ENCODE measurements at regions not wholly inside any gene's neighbourhood (a gene's known extent, or its start where the extent isn't known, plus 50 kb on each side); places are given as distances from the start of the nearest gene placed in this dataset.

- no peak for DNase-seq (ENCODE audit: low read depth)
- no peak for TF ChIP-seq POLR2A (IDR thresholded peaks at IDR 0.05; ENCODE audit: extremely low read depth, insufficient read length)
- TF ChIP-seq, protein P1, sequence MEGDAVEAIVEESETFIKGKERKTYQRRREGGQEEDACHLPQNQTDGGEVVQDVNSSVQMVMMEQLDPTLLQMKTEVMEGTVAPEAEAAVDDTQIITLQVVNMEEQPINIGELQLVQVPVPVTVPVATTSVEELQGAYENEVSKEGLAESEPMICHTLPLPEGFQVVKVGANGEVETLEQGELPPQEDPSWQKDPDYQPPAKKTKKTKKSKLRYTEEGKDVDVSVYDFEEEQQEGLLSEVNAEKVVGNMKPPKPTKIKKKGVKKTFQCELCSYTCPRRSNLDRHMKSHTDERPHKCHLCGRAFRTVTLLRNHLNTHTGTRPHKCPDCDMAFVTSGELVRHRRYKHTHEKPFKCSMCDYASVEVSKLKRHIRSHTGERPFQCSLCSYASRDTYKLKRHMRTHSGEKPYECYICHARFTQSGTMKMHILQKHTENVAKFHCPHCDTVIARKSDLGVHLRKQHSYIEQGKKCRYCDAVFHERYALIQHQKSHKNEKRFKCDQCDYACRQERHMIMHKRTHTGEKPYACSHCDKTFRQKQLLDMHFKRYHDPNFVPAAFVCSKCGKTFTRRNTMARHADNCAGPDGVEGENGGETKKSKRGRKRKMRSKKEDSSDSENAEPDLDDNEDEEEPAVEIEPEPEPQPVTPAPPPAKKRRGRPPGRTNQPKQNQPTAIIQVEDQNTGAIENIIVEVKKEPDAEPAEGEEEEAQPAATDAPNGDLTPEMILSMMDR (IDR thresholded peaks at IDR 0.05; ENCODE audit: low read depth, low read length), result no peak
- TF ChIP-seq, protein P2, sequence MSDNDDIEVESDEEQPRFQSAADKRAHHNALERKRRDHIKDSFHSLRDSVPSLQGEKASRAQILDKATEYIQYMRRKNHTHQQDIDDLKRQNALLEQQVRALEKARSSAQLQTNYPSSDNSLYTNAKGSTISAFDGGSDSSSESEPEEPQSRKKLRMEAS (IDR thresholded peaks at IDR 0.05; ENCODE audit: low read depth, low read length), result no peak
- TF ChIP-seq MYC (IDR thresholded peaks at IDR 0.05; ENCODE audit: low read depth, low read length), result no peak
- H3K4me3 ChIP-seq (ENCODE audit: low read depth, low read length), result no peak overlapping the region
Measured at GRCh38 chr13:99630269-99630898, 129.1 kb downstream of the TM9SF2 start.

DNA sequence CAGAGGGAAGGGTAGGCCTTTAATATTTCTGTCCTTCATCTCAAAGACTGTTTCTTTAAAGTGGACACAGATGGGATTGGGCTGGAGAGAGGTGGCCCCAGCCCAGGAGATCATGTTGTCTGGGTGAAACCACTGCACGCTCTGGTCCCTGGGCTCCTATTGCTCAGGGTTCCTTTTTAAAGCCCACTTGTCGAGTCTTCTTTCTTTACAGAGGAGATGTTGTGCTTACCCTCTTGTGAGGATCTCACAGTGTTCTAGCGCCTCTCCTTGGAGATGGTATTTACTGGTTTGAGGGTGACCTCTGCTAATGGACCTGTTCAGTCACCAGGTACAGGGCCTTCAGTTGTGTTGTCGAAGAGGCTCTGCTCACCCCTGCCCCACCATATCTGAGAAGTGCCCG is 128.4 kb downstream of the TM9SF2 start:
- TF ChIP-seq MYC (IDR thresholded peaks at IDR 0.05; ENCODE audit: low read depth, low read length) (no peak), POLR2A (IDR thresholded peaks at IDR 0.05; ENCODE audit: extremely low read depth, insufficient read length) (no peak)
- TF ChIP-seq, protein P1 (IDR thresholded peaks at IDR 0.05; ENCODE audit: low read depth, low read length), result no peak
- H3K4me3 ChIP-seq (ENCODE audit: low read depth, low read length), result no peak overlapping the region
- no peak for DNase-seq (ENCODE audit: low read depth)

DNA sequence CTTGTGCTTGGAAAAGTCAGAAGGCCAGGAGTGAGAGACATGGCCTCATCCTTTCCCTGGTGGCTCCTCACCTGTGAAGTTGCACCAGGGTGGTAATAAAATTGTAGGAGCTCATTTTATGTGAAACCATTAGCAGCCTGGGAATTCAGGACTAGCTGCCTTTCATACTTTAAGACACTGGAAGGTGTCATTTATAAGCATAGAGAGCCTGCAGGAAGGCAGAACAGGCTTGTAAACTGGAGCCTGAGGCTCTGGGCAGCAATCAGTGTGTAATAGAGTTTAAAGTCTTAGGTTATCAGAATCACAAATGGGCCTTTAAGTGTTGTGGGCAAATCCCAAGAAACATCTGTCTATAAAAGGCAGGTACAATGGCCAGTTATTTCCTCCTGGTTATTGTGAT is 127.2 kb downstream of the TM9SF2 start:
- DNase-seq (ENCODE audit: low read depth), result no peak
- TF ChIP-seq, protein P2 (IDR thresholded peaks at IDR 0.05; ENCODE audit: low read depth, low read length), result no peak
- no peak for TF ChIP-seq MYC (IDR thresholded peaks at IDR 0.05; ENCODE audit: low read depth, low read length)
- no peak for TF ChIP-seq POLR2A (IDR thresholded peaks at IDR 0.05; ENCODE audit: extremely low read depth, insufficient read length)
- TF ChIP-seq, protein P1 (IDR thresholded peaks at IDR 0.05; ENCODE audit: low read depth, low read length), result no peak
- H3K4me3 ChIP-seq (ENCODE audit: low read depth, low read length), result no peak overlapping the region

- TF ChIP-seq, protein P2 (IDR thresholded peaks at IDR 0.05; ENCODE audit: low read depth, low read length), result no peak
- TF ChIP-seq MYC (IDR thresholded peaks at IDR 0.05; ENCODE audit: low read depth, low read length) (no peak), POLR2A (IDR thresholded peaks at IDR 0.05; ENCODE audit: extremely low read depth, insufficient read length) (no peak)
- TF ChIP-seq, protein P1 (IDR thresholded peaks at IDR 0.05; ENCODE audit: low read depth, low read length), result no peak
- no peak overlapping the region for H3K4me3 ChIP-seq (ENCODE audit: low read depth, low read length)
- DNase-seq (ENCODE audit: low read depth), result no peak
Measured at GRCh38 chr13:99626461-99627082, 125.3 kb downstream of the TM9SF2 start.

- no peak for DNase-seq (ENCODE audit: low read depth)
- H3K4me3 ChIP-seq (ENCODE audit: low read depth, low read length), result no peak overlapping the region
- TF ChIP-seq POLR2A (IDR thresholded peaks at IDR 0.05; ENCODE audit: extremely low read depth, insufficient read length) (no peak), MYC (IDR thresholded peaks at IDR 0.05; ENCODE audit: low read depth, low read length) (no peak)
Measured at GRCh38 chr13:99624936-99625540, 123.8 kb downstream of the TM9SF2 start.

DNA sequence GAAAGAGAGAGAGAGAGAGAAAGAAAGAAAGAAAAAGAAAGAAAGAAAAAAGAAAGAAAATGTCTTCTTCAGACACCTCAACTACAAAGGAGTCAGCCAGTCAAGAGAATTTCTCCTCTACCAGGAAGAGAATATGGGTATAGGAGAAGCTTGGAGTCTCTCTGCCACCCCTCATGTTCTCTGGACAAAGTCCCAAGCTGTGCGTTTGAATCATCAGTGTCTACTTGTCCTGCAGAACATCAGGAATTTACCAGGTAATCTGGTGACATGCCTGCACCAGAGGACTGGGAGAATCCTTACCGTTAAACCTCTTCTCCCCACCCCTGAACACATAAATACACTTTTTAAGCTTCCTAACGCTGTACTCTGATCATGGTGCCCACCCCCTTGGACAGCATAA is 119.5 kb downstream of the TM9SF2 start:
- TF ChIP-seq, protein P2 (IDR thresholded peaks at IDR 0.05; ENCODE audit: low read depth, low read length), result no peak
- TF ChIP-seq POLR2A (IDR thresholded peaks at IDR 0.05; ENCODE audit: extremely low read depth, insufficient read length) (no peak), MYC (IDR thresholded peaks at IDR 0.05; ENCODE audit: low read depth, low read length) (no peak)
- TF ChIP-seq, protein P1 (IDR thresholded peaks at IDR 0.05; ENCODE audit: low read depth, low read length), result no peak

More for the DNA sequence above, 119.5 kb downstream of the TM9SF2 start:
- no peak for DNase-seq (ENCODE audit: low read depth)
- no peak overlapping the region for H3K4me3 ChIP-seq (ENCODE audit: low read depth, low read length)
